ENCODE measurements at regions not wholly inside any gene's neighbourhood (a gene's known extent, or its start where the extent isn't known, plus 50 kb on each side); places are given as distances from the start of the nearest gene placed in this dataset.

DNA sequence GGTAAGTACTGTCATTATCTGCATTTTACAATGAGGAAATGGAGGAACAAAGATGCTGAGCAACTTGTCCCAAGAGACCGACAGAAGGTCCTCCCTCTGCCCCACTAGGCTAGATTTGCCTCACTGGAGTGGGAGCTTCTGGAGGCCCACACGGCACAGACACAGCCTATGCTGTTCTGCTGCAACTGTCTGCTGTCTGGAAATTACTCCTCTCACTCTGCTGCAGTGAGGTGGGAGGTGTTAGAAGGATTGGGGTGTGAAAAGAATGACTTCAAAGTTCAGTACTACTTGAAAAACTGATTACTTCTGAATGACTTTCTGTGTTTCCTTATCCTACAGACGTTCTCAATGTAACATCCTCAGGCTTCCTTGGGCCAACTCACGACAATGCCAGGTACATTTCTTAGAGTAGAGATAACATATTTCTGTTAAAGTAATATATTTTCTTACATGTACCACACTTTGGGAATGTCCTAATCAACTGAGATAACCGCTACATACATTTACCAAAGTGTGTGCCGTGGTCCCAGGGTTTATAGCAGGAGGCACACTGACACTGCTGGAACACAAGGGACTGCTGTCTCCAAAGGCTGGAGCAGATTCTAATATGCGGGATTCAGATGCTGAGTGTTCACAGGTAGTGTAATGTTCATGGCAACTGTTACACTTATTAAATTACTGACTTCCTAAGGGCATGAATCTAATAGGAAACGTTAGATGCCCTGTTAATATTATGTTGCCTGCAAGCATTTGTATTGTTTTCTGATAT lies 53.5 kb upstream of the WASF3 start:
- in situ Hi-C loops (cut with HindIII; ENCODE audit: low pct_unique_long_range_greater_than_20kb, low sequenced_read_pairs), result no loop called here
- DNase-seq (ENCODE audit: low read depth), result no peak

All from Caki2 (cell line).